Neuronal stem cell (in vitro differentiated cells): ENCODE measurements at regions not wholly inside any gene's neighbourhood (a gene's known extent, or its start where the extent isn't known, plus 50 kb on each side); places are given as distances from the start of the nearest gene placed in this dataset.
A peak's percentile ranks its signal among the peaks of the same experiment; 100 is the strongest.

Experiments
- DNase-seq: peaks from one replicate; pipeline ENCODE4 v3.0.0-alpha.2; 2013; ENCODE audit warnings: low spot score
- H2AFZ ChIP-seq: one replicate; pipeline ENCODE4 v1.6.1; 2013; ENCODE audit warnings: mild to moderate bottlenecking, low read length, inconsistent platforms
- H2AK5ac ChIP-seq: 2 replicates; pipeline ENCODE4 v1.6.1; 2013; ENCODE audit warnings: low read depth, mild to moderate bottlenecking, inconsistent platforms, low read length, moderate library complexity, mixed read lengths
- H2BK120ac ChIP-seq: 2 replicates; pipeline ENCODE4 v1.6.1; 2013; ENCODE audit warnings: low read depth, mild to moderate bottlenecking, inconsistent platforms, low read length, moderate library complexity, mixed read lengths
- H2BK12ac ChIP-seq: one replicate; pipeline ENCODE4 v1.6.1; 2013; ENCODE audit warnings: low read length, inconsistent platforms
- H2BK15ac ChIP-seq: 2 replicates; pipeline ENCODE4 v1.6.1; 2013; ENCODE audit warnings: mild to moderate bottlenecking, low read length, inconsistent platforms, mixed read lengths
- H2BK5ac ChIP-seq: one replicate; pipeline ENCODE4 v1.6.1; 2013; ENCODE audit warnings: inconsistent platforms, mild to moderate bottlenecking, low read length, moderate library complexity
- H3K14ac ChIP-seq: one replicate; pipeline ENCODE4 v1.6.1; 2013; ENCODE audit warnings: low read length, inconsistent platforms
- H3K18ac ChIP-seq: 2 replicates; pipeline ENCODE4 v1.6.1; 2013; ENCODE audit warnings: low read length, inconsistent platforms
- H3K23ac ChIP-seq: 2 replicates; pipeline ENCODE4 v1.6.1; 2013; ENCODE audit warnings: low read depth, mild to moderate bottlenecking, mixed read lengths, low read length, inconsistent platforms; ENCODE audit not compliant: poor library complexity
- H3K27ac ChIP-seq: replicated peaks from 3 replicates; pipeline ENCODE4 v1.5.1; 2013; ENCODE audit warnings: low read length, inconsistent platforms
- H3K27me3 ChIP-seq, 3 experiments: 2 replicates each; pipeline ENCODE4 v1.6.1; 2013; ENCODE audit warnings: low read length in 3 of 3, mild to moderate bottlenecking in 2 of 3, inconsistent platforms in 1 of 3, low read depth in 1 of 3, mixed read lengths in 1 of 3, moderate library complexity in 1 of 3; ENCODE audit not compliant: control insufficient read depth in 3 of 3, insufficient read depth in 3 of 3
- H3K36me3 ChIP-seq, 2 donors: replicated peaks in 1 of 2; 2 replicates each; pipeline ENCODE4 v1.6.1; 2013; ENCODE audit warnings: low read length in 2 of 2; ENCODE audit not compliant: control insufficient read depth in 2 of 2, insufficient read depth in 2 of 2
- H3K4ac ChIP-seq: 2 replicates; pipeline ENCODE4 v1.6.1; 2013; ENCODE audit warnings: inconsistent platforms, mild to moderate bottlenecking, low read length, moderate library complexity
- H3K4me1 ChIP-seq, 2 donors: 1 replicate in 1 of 2; 2 replicates in 1 of 2; pipeline ENCODE4 v1.6.1; 2013; ENCODE audit warnings: low read length in 2 of 2, low read depth in 1 of 2; ENCODE audit not compliant: control insufficient read depth in 2 of 2, insufficient read depth in 1 of 2
- H3K4me2 ChIP-seq: one replicate; pipeline ENCODE4 v1.6.1; 2013; ENCODE audit warnings: mild to moderate bottlenecking, low read length, inconsistent platforms; ENCODE audit not compliant: insufficient read depth, poor library complexity, severe bottlenecking
- H3K4me3 ChIP-seq, 2 donors: 2 replicates each; pipeline ENCODE4 v1.5.1; 2013; ENCODE audit warnings: low read length in 2 of 2, mild to moderate bottlenecking in 2 of 2, inconsistent platforms in 1 of 2, moderate library complexity in 1 of 2
- H3K79me1 ChIP-seq: one replicate; pipeline ENCODE4 v1.6.1; 2013; ENCODE audit warnings: low read depth, mild to moderate bottlenecking, inconsistent platforms, low read length, moderate library complexity
- H3K9ac ChIP-seq: one replicate; pipeline ENCODE4 v1.6.1; 2013; ENCODE audit warnings: mild to moderate bottlenecking, low read depth, low read length, inconsistent platforms; ENCODE audit not compliant: poor library complexity
- H3K9me3 ChIP-seq, 2 donors: replicated peaks in 1 of 2; 2 replicates each; pipeline versions ENCODE3 to v1.6.1; 2013; ENCODE audit warnings: low read length in 2 of 2, mild to moderate bottlenecking in 2 of 2, inconsistent platforms in 1 of 2, low read depth in 1 of 2, mixed read lengths in 1 of 2, moderate library complexity in 1 of 2; ENCODE audit not compliant: control insufficient read depth in 2 of 2, insufficient read depth in 1 of 2
- H4K8ac ChIP-seq: one replicate; pipeline ENCODE4 v1.6.1; 2013; ENCODE audit warnings: low read depth, mild to moderate bottlenecking, inconsistent platforms, low read length, moderate library complexity
- H4K91ac ChIP-seq: one replicate; pipeline ENCODE4 v1.6.1; 2013; ENCODE audit warnings: low read length, low read depth, mild to moderate bottlenecking, inconsistent platforms; ENCODE audit not compliant: poor library complexity
- WGBS, 2 donors: extraction: QIAGEN DNeasy Blood & Tissue Kit; methylation state at CpG; one replicate each; pipeline ENCODE4 v1.1.7; 2013; ENCODE audit warnings: missing lambda C conversion rate in 2 of 2, mixed read lengths in 1 of 2; ENCODE audit not compliant: insufficient read length in 2 of 2, insufficient replicate concordance in 1 of 2; ENCODE audit errors: extremely low coverage in 2 of 2; 5-methylcytosine and 5-hydroxymethylcytosine counted together

DNA sequence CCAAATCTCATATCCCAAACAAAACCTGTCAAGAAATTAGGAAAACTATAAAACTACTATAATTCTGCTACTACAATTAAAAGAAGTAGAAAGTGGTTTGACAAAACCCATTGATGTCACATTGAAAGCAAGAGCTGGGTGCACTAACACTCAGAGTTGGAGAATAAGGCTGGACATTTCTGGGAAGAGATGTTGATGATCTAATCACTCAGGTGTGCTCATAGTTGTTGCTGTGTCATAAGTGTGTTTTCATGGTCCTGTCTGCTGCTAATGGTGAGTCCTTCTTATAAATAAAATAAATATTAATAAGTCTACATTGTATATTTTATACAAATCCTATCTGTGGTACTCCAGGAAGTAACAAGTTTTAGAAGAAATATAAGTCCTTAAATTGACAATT, 168.2 kb upstream of the LRP1B start:
- no peak for DNase-seq
- H3K4me1 ChIP-seq, result no peaks in the 10 kb centered on the region
- no peak overlapping the region for H4K91ac ChIP-seq
- no peak overlapping the region for H2BK12ac ChIP-seq
- H3K4me3 ChIP-seq, result no peak overlapping the region
- no peak overlapping the region for H3K23ac ChIP-seq
- no peak overlapping the region for H2BK5ac ChIP-seq
- H3K27ac ChIP-seq, result no peak overlapping the region
- H3K36me3 ChIP-seq, result no peaks in the 10 kb centered on the region
- H2BK15ac ChIP-seq, result no peak overlapping the region
- H3K9ac ChIP-seq, result no peak overlapping the region
- no peak overlapping the region for H4K8ac ChIP-seq
- no peaks in the 10 kb centered on the region for H3K27me3 ChIP-seq
- H3K4ac ChIP-seq, result no peak overlapping the region
- no peak overlapping the region for H2AK5ac ChIP-seq
- no peak overlapping the region for H3K18ac ChIP-seq
- no peaks in the 10 kb centered on the region for H3K79me1 ChIP-seq
- H3K14ac ChIP-seq, result no peak overlapping the region
- H2AFZ ChIP-seq, result no peak overlapping the region
- H3K9me3 ChIP-seq, result no peaks in the 10 kb centered on the region
- H2BK120ac ChIP-seq, result no peak overlapping the region
- no peak overlapping the region for H3K4me2 ChIP-seq

DNA sequence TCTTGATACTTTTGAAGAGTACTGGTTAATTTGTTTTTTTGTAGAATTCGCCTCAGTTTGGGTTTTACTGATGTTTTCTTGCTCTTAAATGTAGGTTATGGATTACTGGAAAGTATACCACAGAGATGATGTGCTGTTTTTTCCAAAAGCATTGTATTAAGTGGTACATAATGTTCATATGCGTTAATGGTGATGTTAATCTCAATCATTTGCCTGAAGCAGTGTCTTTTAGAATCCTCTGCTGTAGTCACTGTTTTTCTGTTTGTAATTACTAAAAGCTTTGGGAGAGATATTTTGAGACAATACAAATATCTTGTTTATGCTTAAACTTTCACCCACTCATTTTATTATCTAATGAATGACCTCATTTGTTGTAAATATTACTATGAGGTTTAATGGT, 163.4 kb upstream of the LRP1B start:
- Histone ChIP-seq H3K14ac (no peak overlapping the region), H4K91ac (no peak overlapping the region)
- no CpG with 5 or more reads among the region's 2 CpGs for WGBS, 2 donors

DNA sequence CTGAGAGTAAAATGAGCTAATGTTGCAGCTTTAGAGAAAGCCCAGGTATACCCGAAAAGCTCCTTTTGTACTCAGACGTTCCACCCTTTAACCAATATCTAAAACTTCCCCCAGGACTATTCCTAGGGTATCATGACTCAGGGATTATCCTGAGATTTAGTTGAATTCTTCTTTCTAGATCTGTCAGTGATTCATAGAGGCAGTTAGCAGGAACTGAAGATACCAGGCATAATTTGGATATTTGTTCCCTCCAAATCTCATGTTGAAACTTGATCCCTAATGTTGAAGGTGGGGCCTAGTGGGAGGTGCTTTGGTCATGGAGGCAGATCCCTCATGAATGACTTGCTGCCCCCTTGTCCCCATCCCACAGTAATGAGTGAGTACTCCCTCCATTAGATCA, 161.2 kb upstream of the LRP1B start:
- no CpG with 5 or more reads among the region's 2 CpGs for WGBS, 2 donors
- Histone ChIP-seq H2BK15ac (no peak overlapping the region), H3K27me3 (no peaks in the 10 kb centered on the region), H2BK120ac (no peak overlapping the region), H4K8ac (no peak overlapping the region), H3K9ac (no peak overlapping the region), H3K79me1 (no peaks in the 10 kb centered on the region), H2AFZ (no peak overlapping the region), H3K23ac (no peak overlapping the region), H3K27ac (no peak overlapping the region), H3K36me3 (no peaks in the 10 kb centered on the region), H4K91ac (no peak overlapping the region), H3K18ac (no peak overlapping the region), H2BK12ac (no peak overlapping the region), H3K4me3 (peak overlapping the region in 1 of 2 donors; percentile 16), H2BK5ac (no peak overlapping the region), H3K9me3 (no peaks in the 10 kb centered on the region), H3K4me1 (no peaks in the 10 kb centered on the region), H2AK5ac (no peak overlapping the region), H3K14ac (no peak overlapping the region), H3K4me2 (no peak overlapping the region), H3K4ac (no peak overlapping the region)
- no peak for DNase-seq

More for the DNA sequence above, 163.4 kb upstream of the LRP1B start:
- DNase-seq, result no peak
- no peak overlapping the region for H3K4ac ChIP-seq
- H2BK120ac ChIP-seq, result no peak overlapping the region
- H3K9ac ChIP-seq, result no peak overlapping the region
- no peak overlapping the region for H3K27ac ChIP-seq
- no peak overlapping the region for H3K23ac ChIP-seq
- no peak overlapping the region for H2AK5ac ChIP-seq
- H3K18ac ChIP-seq, result no peak overlapping the region
- H2BK5ac ChIP-seq, result no peak overlapping the region
- H3K4me3 ChIP-seq, result no peak overlapping the region
- H2BK12ac ChIP-seq, result no peak overlapping the region
- H2AFZ ChIP-seq, result no peak overlapping the region
- H3K36me3 ChIP-seq, result no peaks in the 10 kb centered on the region
- H3K4me1 ChIP-seq, result no peaks in the 10 kb centered on the region
- H3K4me2 ChIP-seq, result no peak overlapping the region
- H3K27me3 ChIP-seq, result no peaks in the 10 kb centered on the region
- no peak overlapping the region for H2BK15ac ChIP-seq
- no peaks in the 10 kb centered on the region for H3K9me3 ChIP-seq
- no peaks in the 10 kb centered on the region for H3K79me1 ChIP-seq
- H4K8ac ChIP-seq, result no peak overlapping the region

DNA sequence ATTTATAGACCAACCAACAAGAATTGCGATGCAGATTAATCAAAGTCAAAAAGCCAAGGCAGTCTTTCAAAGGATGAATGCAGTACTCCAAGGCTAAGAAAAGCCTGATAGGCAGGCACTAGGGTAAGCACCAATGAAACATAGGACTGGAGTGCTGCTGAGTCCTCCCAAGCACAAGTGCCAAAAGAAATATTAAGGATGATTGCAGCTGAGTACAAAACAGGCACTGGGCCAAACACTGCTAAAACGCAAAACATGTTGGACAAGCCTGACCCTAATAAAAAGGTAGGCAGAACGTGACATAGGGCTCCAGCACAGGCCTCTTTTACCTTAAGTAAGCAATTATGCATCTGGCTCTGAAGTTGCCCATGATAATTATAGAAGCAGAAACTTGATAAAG, 160.1 kb upstream of the LRP1B start:
- Histone ChIP-seq H3K27ac (no peak overlapping the region), H3K27me3 (no peaks in the 10 kb centered on the region)

More for the DNA sequence above, 160.1 kb upstream of the LRP1B start:
- Histone ChIP-seq H3K4ac (no peak overlapping the region), H2AFZ (no peak overlapping the region), H3K4me2 (no peak overlapping the region), H2AK5ac (no peak overlapping the region), H2BK5ac (no peak overlapping the region), H3K4me3 (no peak overlapping the region), H3K9me3 (no peaks in the 10 kb centered on the region), H4K8ac (no peak overlapping the region), H3K4me1 (no peaks in the 10 kb centered on the region), H3K79me1 (no peaks in the 10 kb centered on the region), H2BK15ac (no peak overlapping the region), H2BK12ac (no peak overlapping the region), H3K18ac (no peak overlapping the region), H3K14ac (no peak overlapping the region), H2BK120ac (no peak overlapping the region), H3K9ac (no peak overlapping the region), H3K23ac (no peak overlapping the region), H3K36me3 (no peaks in the 10 kb centered on the region), H4K91ac (no peak overlapping the region)
- no peak for DNase-seq
- no CpG with 5 or more reads among the region's 3 CpGs for WGBS, 2 donors
